GM12873 (cell line): ENCODE measurements at regions not wholly inside any gene's neighbourhood (a gene's known extent, or its start where the extent isn't known, plus 50 kb on each side); places are given as distances from the start of the nearest gene placed in this dataset.

Experiments used
- TF ChIP-seq, protein P1 (sequence below): IDR thresholded peaks from 2 replicates; pipeline ENCODE4 v1.5.1; 2012; ENCODE audit warnings: low read depth, mild to moderate bottlenecking, moderate library complexity, low read length, control low read depth; ENCODE audit not compliant: insufficient read depth; ENCODE audit errors: missing control alignments

GRCh38 chr11:27858866-27859265 lies 158.6 kb upstream of the BDNF start:
- TF ChIP-seq, protein P1, sequence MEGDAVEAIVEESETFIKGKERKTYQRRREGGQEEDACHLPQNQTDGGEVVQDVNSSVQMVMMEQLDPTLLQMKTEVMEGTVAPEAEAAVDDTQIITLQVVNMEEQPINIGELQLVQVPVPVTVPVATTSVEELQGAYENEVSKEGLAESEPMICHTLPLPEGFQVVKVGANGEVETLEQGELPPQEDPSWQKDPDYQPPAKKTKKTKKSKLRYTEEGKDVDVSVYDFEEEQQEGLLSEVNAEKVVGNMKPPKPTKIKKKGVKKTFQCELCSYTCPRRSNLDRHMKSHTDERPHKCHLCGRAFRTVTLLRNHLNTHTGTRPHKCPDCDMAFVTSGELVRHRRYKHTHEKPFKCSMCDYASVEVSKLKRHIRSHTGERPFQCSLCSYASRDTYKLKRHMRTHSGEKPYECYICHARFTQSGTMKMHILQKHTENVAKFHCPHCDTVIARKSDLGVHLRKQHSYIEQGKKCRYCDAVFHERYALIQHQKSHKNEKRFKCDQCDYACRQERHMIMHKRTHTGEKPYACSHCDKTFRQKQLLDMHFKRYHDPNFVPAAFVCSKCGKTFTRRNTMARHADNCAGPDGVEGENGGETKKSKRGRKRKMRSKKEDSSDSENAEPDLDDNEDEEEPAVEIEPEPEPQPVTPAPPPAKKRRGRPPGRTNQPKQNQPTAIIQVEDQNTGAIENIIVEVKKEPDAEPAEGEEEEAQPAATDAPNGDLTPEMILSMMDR: no peak

DNA sequence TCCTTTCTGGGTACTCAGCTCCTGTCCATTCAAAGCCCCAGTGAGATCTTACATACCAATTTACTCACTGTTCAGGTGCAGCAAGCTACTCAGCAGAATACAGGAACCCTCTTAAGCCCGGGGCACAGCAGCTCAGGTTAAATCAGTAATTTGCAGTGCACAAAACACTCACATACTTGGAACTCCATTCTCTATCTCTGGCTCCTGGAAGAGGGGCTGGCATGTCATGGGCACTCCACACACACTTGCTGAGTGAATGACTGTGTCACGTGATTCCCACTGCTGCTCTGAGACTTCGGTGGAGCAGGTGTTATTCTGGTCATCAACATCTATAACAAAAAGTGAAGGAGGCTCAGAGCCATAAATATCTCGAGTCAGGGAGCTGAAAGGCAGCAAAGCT lies 157.3 kb upstream of the BDNF start:
- TF ChIP-seq, protein P1: no peak

DNA sequence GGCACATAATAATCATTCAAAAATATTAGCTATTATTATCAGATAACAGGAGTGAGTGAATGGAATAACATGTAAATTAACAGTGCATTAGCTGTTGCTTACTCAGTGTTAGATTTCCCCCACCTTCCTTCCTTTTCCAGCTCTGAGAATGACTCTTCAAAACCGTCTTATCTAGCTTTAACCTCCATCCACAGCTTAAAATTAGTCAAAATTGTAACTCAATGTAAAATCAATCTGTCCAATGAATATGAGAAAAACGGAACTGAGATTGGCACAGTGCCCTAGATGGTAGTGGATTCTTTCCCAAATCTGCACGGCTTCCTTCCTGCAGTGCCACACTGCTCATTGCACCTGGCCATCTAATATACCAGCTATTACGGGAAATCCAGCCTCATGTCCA lies 156.8 kb upstream of the BDNF start:
- TF ChIP-seq, protein P1: no peak

GRCh38 chr11:27848423-27848822 lies 148.2 kb upstream of the BDNF start:
- TF ChIP-seq, protein P1: no peak

- TF ChIP-seq, protein P1: no peak
Measured at GRCh38 chr11:27847496-27847895, 147.2 kb upstream of the BDNF start.

- TF ChIP-seq, protein P1: no peak
Measured at GRCh38 chr11:27842290-27842689, 142.0 kb upstream of the BDNF start.

- TF ChIP-seq, protein P1: no peak
Measured at GRCh38 chr11:27841023-27841422, 140.8 kb upstream of the BDNF start.
